ENCODE measurements at regions not wholly inside any gene's neighbourhood (a gene's known extent, or its start where the extent isn't known, plus 50 kb on each side); places are given as distances from the start of the nearest gene placed in this dataset.
A peak's percentile ranks its signal among the peaks of the same experiment; 100 is the strongest.

GRCh38 chr9:29322240-29322639, 1749.0 kb upstream of the C9orf72 start:
- H3K4me1 ChIP-seq (ENCODE audit: insufficient read depth, insufficient read length) = no peaks in the 10 kb centered on the region
- DNase-seq (ENCODE audit: low read depth, low spot score) = no peak
- H3K9ac ChIP-seq (ENCODE audit: insufficient read length, low read depth) = no peak overlapping the region
- no peak overlapping the region for H3K4me3 ChIP-seq (ENCODE audit: insufficient read length, low read depth)
- H3K36me3 ChIP-seq (ENCODE audit: insufficient read depth, insufficient read length, low read length) = no peaks in the 10 kb centered on the region
- H3K27me3 ChIP-seq (ENCODE audit: insufficient read depth, insufficient read length) = no peaks in the 10 kb centered on the region
- TF ChIP-seq SUZ12 (IDR thresholded peaks at IDR 0.05; ENCODE audit: extremely low read depth, insufficient read depth, insufficient read length) (no peak), ZNF274 (IDR thresholded peaks at IDR 0.05; ENCODE audit: low read depth, low read length) (no peak), YY1 (IDR thresholded peaks at IDR 0.05; ENCODE audit: insufficient read depth, insufficient read length) (no peak)
- H3K9me3 ChIP-seq (ENCODE audit: insufficient read depth, low read length) = no peaks in the 10 kb centered on the region

GRCh38 chr9:29325894-29326293, 1752.6 kb upstream of the C9orf72 start:
- H3K9ac ChIP-seq (ENCODE audit: insufficient read length, low read depth) = no peak overlapping the region
- H3K9me3 ChIP-seq (ENCODE audit: insufficient read depth, low read length) = no peaks in the 10 kb centered on the region

GRCh38 chr9:29332789-29333188, 1759.5 kb upstream of the C9orf72 start:
- Histone ChIP-seq H3K9me3 (ENCODE audit: insufficient read depth, low read length) (no peaks in the 10 kb centered on the region), H3K4me3 (ENCODE audit: insufficient read length, low read depth) (no peak overlapping the region), H3K27me3 (ENCODE audit: insufficient read depth, insufficient read length) (no peaks in the 10 kb centered on the region), H3K36me3 (ENCODE audit: insufficient read depth, insufficient read length, low read length) (no peaks in the 10 kb centered on the region), H3K9ac (ENCODE audit: insufficient read length, low read depth) (no peak overlapping the region), H3K4me1 (ENCODE audit: insufficient read depth, insufficient read length) (no peaks in the 10 kb centered on the region)
- TF ChIP-seq YY1 (IDR thresholded peaks at IDR 0.05; ENCODE audit: insufficient read depth, insufficient read length) = no peak
- no peak for TF ChIP-seq ZNF274 (IDR thresholded peaks at IDR 0.05; ENCODE audit: low read depth, low read length)
- TF ChIP-seq SUZ12 (IDR thresholded peaks at IDR 0.05; ENCODE audit: extremely low read depth, insufficient read depth, insufficient read length) = no peak
- no peak for DNase-seq (ENCODE audit: low read depth, low spot score)

More at GRCh38 chr9:29325894-29326293, 1752.6 kb upstream of the C9orf72 start:
- TF ChIP-seq ZNF274 (IDR thresholded peaks at IDR 0.05; ENCODE audit: low read depth, low read length) = no peak
- TF ChIP-seq SUZ12 (IDR thresholded peaks at IDR 0.05; ENCODE audit: extremely low read depth, insufficient read depth, insufficient read length) = no peak
- no peak for TF ChIP-seq YY1 (IDR thresholded peaks at IDR 0.05; ENCODE audit: insufficient read depth, insufficient read length)
- H3K4me1 ChIP-seq (ENCODE audit: insufficient read depth, insufficient read length) = no peaks in the 10 kb centered on the region
- no peaks in the 10 kb centered on the region for H3K36me3 ChIP-seq (ENCODE audit: insufficient read depth, insufficient read length, low read length)
- peak; percentile 42 for DNase-seq (ENCODE audit: low read depth, low spot score)
- no peak overlapping the region for H3K4me3 ChIP-seq (ENCODE audit: insufficient read length, low read depth)
- no peaks in the 10 kb centered on the region for H3K27me3 ChIP-seq (ENCODE audit: insufficient read depth, insufficient read length)

GRCh38 chr9:29336281-29336680, 1763.0 kb upstream of the C9orf72 start:
- Histone ChIP-seq H3K36me3 (ENCODE audit: insufficient read depth, insufficient read length, low read length) (no peaks in the 10 kb centered on the region), H3K9ac (ENCODE audit: insufficient read length, low read depth) (no peak overlapping the region), H3K27me3 (ENCODE audit: insufficient read depth, insufficient read length) (no peaks in the 10 kb centered on the region), H3K4me3 (ENCODE audit: insufficient read length, low read depth) (no peak overlapping the region), H3K9me3 (ENCODE audit: insufficient read depth, low read length) (no peaks in the 10 kb centered on the region), H3K4me1 (ENCODE audit: insufficient read depth, insufficient read length) (no peaks in the 10 kb centered on the region)
- DNase-seq (ENCODE audit: low read depth, low spot score) = no peak
- no peak for TF ChIP-seq ZNF274 (IDR thresholded peaks at IDR 0.05; ENCODE audit: low read depth, low read length)
- no peak for TF ChIP-seq SUZ12 (IDR thresholded peaks at IDR 0.05; ENCODE audit: extremely low read depth, insufficient read depth, insufficient read length)
- TF ChIP-seq YY1 (IDR thresholded peaks at IDR 0.05; ENCODE audit: insufficient read depth, insufficient read length) = no peak

GRCh38 chr9:29339387-29339786, 1766.1 kb upstream of the C9orf72 start:
- H3K27me3 ChIP-seq (ENCODE audit: insufficient read depth, insufficient read length) = no peaks in the 10 kb centered on the region
- no peak overlapping the region for H3K9ac ChIP-seq (ENCODE audit: insufficient read length, low read depth)
- TF ChIP-seq ZNF274 (IDR thresholded peaks at IDR 0.05; ENCODE audit: low read depth, low read length) (no peak), SUZ12 (IDR thresholded peaks at IDR 0.05; ENCODE audit: extremely low read depth, insufficient read depth, insufficient read length) (no peak), YY1 (IDR thresholded peaks at IDR 0.05; ENCODE audit: insufficient read depth, insufficient read length) (no peak)
- no peaks in the 10 kb centered on the region for H3K36me3 ChIP-seq (ENCODE audit: insufficient read depth, insufficient read length, low read length)
- no peaks in the 10 kb centered on the region for H3K9me3 ChIP-seq (ENCODE audit: insufficient read depth, low read length)
- H3K4me1 ChIP-seq (ENCODE audit: insufficient read depth, insufficient read length) = no peaks in the 10 kb centered on the region
- no peak overlapping the region for H3K4me3 ChIP-seq (ENCODE audit: insufficient read length, low read depth)
- no peak for DNase-seq (ENCODE audit: low read depth, low spot score)

GRCh38 chr9:29348999-29349398, 1775.7 kb upstream of the C9orf72 start:
- Histone ChIP-seq H3K4me3 (ENCODE audit: insufficient read length, low read depth) (no peak overlapping the region), H3K9ac (ENCODE audit: insufficient read length, low read depth) (no peak overlapping the region), H3K9me3 (ENCODE audit: insufficient read depth, low read length) (no peaks in the 10 kb centered on the region), H3K4me1 (ENCODE audit: insufficient read depth, insufficient read length) (no peaks in the 10 kb centered on the region), H3K36me3 (ENCODE audit: insufficient read depth, insufficient read length, low read length) (peaks cover 4% of the 10 kb centered on the region), H3K27me3 (ENCODE audit: insufficient read depth, insufficient read length) (no peaks in the 10 kb centered on the region)
- no peak for DNase-seq (ENCODE audit: low read depth, low spot score)
- TF ChIP-seq ZNF274 (IDR thresholded peaks at IDR 0.05; ENCODE audit: low read depth, low read length) (no peak), YY1 (IDR thresholded peaks at IDR 0.05; ENCODE audit: insufficient read depth, insufficient read length) (no peak)

- TF ChIP-seq YY1 (IDR thresholded peaks at IDR 0.05; ENCODE audit: insufficient read depth, insufficient read length) (no peak), SUZ12 (IDR thresholded peaks at IDR 0.05; ENCODE audit: extremely low read depth, insufficient read depth, insufficient read length) (no peak), ZNF274 (IDR thresholded peaks at IDR 0.05; ENCODE audit: low read depth, low read length) (no peak)
- H3K4me3 ChIP-seq (ENCODE audit: insufficient read length, low read depth) = no peak overlapping the region
These were observed 1816.1 kb upstream of the C9orf72 start for GRCh38 chr9:29389421-29389820.

GRCh38 chr9:29390859-29391258, 1817.6 kb upstream of the C9orf72 start:
- Histone ChIP-seq H3K4me1 (ENCODE audit: insufficient read depth, insufficient read length) (no peaks in the 10 kb centered on the region), H3K36me3 (ENCODE audit: insufficient read depth, insufficient read length, low read length) (no peaks in the 10 kb centered on the region), H3K9ac (ENCODE audit: insufficient read length, low read depth) (no peak overlapping the region), H3K9me3 (ENCODE audit: insufficient read depth, low read length) (no peaks in the 10 kb centered on the region), H3K4me3 (ENCODE audit: insufficient read length, low read depth) (no peak overlapping the region), H3K27me3 (ENCODE audit: insufficient read depth, insufficient read length) (no peaks in the 10 kb centered on the region)
- TF ChIP-seq SUZ12 (IDR thresholded peaks at IDR 0.05; ENCODE audit: extremely low read depth, insufficient read depth, insufficient read length) (no peak), ZNF274 (IDR thresholded peaks at IDR 0.05; ENCODE audit: low read depth, low read length) (no peak), YY1 (IDR thresholded peaks at IDR 0.05; ENCODE audit: insufficient read depth, insufficient read length) (no peak)
- no peak for DNase-seq (ENCODE audit: low read depth, low spot score)

More at GRCh38 chr9:29389421-29389820, 1816.1 kb upstream of the C9orf72 start:
- Histone ChIP-seq H3K36me3 (ENCODE audit: insufficient read depth, insufficient read length, low read length) (no peaks in the 10 kb centered on the region), H3K4me1 (ENCODE audit: insufficient read depth, insufficient read length) (no peaks in the 10 kb centered on the region), H3K9me3 (ENCODE audit: insufficient read depth, low read length) (peaks cover 11% of the 10 kb centered on the region), H3K27me3 (ENCODE audit: insufficient read depth, insufficient read length) (no peaks in the 10 kb centered on the region), H3K9ac (ENCODE audit: insufficient read length, low read depth) (no peak overlapping the region)
- DNase-seq (ENCODE audit: low read depth, low spot score) = no peak

All from NT2/D1 (cell line).